ENCODE measurements at regions not wholly inside any gene's neighbourhood (a gene's known extent, or its start where the extent isn't known, plus 50 kb on each side); places are given as distances from the start of the nearest gene placed in this dataset.

DNA sequence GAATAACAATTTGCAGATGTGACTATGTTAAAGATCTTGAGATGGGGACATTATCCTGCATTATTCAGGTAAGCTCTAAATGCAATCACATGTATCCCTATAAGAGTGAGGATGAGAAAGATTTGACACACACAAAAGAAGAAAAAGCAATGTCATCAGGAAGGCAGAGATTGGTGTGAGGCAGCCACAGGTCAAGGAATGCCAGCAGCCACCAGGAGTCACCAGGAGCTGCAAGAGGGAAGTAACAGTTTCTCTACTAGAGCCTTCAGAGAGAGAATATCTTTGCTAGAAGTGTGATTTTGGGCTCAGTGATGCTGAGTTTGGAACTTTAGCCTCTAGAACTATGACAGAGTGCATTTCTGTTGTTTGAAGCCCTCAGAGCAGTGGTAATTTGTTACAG lies 700.3 kb upstream of the SEMA3D start:
- no peak for TF ChIP-seq CTCF (IDR thresholded peaks at IDR 0.05)
- TF ChIP-seq EP300 (IDR thresholded peaks at IDR 0.05) = no peak
- no peak for TF ChIP-seq POLR2A (IDR thresholded peaks at IDR 0.05)
